ENCODE measurements at regions not wholly inside any gene's neighbourhood (a gene's known extent, or its start where the extent isn't known, plus 50 kb on each side); places are given as distances from the start of the nearest gene placed in this dataset.

DNA sequence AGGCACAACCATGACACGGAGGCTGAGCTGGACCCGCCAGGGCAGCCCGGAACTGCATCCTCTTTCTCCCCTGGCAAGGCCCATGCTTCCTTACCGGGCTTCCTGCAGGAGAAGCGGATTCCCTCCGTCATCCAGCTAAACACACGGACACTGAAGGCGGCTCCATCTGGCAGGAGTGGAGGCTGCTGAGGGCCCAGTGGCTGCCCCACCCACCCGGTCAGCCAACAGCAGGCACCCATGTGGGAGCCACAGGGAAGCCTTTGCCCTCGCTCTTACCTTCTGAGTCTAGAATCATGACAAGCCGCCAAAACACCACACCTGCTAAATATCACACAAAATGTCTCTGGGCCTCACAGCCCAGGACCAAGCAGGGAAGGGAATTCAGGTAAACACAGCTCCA, 321.6 kb upstream of the RNF32 start:
- peaks cover 3% of the 10 kb centered on the region for H3K27me3 Mint-ChIP-seq
- TF ChIP-seq, protein P1, sequence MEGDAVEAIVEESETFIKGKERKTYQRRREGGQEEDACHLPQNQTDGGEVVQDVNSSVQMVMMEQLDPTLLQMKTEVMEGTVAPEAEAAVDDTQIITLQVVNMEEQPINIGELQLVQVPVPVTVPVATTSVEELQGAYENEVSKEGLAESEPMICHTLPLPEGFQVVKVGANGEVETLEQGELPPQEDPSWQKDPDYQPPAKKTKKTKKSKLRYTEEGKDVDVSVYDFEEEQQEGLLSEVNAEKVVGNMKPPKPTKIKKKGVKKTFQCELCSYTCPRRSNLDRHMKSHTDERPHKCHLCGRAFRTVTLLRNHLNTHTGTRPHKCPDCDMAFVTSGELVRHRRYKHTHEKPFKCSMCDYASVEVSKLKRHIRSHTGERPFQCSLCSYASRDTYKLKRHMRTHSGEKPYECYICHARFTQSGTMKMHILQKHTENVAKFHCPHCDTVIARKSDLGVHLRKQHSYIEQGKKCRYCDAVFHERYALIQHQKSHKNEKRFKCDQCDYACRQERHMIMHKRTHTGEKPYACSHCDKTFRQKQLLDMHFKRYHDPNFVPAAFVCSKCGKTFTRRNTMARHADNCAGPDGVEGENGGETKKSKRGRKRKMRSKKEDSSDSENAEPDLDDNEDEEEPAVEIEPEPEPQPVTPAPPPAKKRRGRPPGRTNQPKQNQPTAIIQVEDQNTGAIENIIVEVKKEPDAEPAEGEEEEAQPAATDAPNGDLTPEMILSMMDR (IDR thresholded peaks at IDR 0.05), result no peak
- H3K27ac Mint-ChIP-seq, result no peak overlapping the region
- CTCF ChIA-PET, result no interaction called here
- H3K4me3 Mint-ChIP-seq, result no peak overlapping the region
- intact Hi-C loops (cut with micrococcal nuclease), result no loop called here
- ATAC-seq (no peak), DNase-seq (no peak)
- peaks cover 7% of the 10 kb centered on the region for H3K9me3 Mint-ChIP-seq
- H3K4me1 Mint-ChIP-seq (ENCODE audit: low read depth), result no peaks in the 10 kb centered on the region
- no peaks in the 10 kb centered on the region for H3K36me3 Mint-ChIP-seq (ENCODE audit: low read depth)
- POLR2A ChIA-PET, result no interaction called here

DNA sequence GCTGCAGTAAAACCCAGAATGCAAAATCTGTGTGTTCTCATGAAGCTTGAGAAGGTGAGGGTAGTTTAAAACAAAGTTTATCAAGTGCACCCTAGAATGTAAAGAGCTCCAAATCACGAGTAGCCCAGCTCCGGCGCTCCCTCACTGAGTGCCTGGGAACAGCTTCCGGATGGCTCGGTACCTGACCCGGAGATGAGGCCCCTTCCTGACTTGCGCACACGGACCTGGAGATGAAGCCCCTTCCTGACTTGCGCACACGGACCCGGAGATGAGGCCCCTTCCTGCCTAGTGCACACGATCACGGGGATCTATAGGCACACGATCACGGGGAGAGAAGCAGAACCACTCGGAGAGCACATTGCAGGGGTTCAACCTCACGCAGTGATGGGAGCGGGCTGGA, 322.1 kb upstream of the RNF32 start:
- DNase-seq (no peak), ATAC-seq (no peak)
- Mint-ChIP-seq H3K4me3 (no peak overlapping the region), H3K4me1 (ENCODE audit: low read depth) (no peaks in the 10 kb centered on the region), H3K27ac (no peak overlapping the region), H3K36me3 (ENCODE audit: low read depth) (no peaks in the 10 kb centered on the region), H3K9me3 (peaks cover 7% of the 10 kb centered on the region), H3K27me3 (peaks cover 5% of the 10 kb centered on the region)
- intact Hi-C loops (cut with micrococcal nuclease), result no loop called here
- ChIA-PET CTCF (no interaction called here), POLR2A (no interaction called here)
- TF ChIP-seq, protein P1 (IDR thresholded peaks at IDR 0.05), result no peak

DNA sequence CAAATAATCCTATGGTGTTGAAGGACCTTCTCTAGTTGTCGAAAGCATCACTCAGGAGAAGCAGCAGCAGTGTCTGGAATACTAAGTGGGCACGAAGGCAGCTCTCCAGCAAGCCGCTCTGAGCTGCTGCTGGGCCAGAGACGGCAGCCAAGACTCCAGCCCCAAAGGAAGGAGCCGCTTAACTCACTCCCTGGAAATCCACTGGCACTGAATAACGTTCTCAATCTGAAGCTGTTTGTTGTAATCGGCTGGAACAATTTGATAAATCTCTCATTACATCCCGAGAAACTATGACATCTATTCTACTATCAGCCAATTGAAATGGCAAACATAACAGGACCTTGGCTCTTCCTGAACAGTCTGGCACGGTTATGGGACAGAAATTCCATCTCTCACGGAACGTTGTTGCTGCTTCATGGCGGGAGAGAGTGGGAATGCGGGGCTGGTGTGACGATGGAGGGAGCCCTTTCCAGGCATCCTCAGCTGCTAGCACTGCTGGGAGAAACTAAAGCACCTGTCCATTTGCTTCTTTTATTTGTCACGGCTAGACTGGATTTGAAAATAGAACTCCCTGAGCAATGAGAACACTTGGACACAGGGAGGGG, 331.5 kb upstream of the RNF32 start:
- DNase-seq (no peak), ATAC-seq (no peak)
- TF ChIP-seq, protein P1 (IDR thresholded peaks at IDR 0.05), result no peak
- Mint-ChIP-seq H3K27me3 (peaks cover 7% of the 10 kb centered on the region), H3K27ac (no peak overlapping the region), H3K9me3 (no peaks in the 10 kb centered on the region), H3K4me1 (ENCODE audit: low read depth) (no peaks in the 10 kb centered on the region), H3K36me3 (ENCODE audit: low read depth) (no peaks in the 10 kb centered on the region), H3K4me3 (no peak overlapping the region)
- ChIA-PET POLR2A (no interaction called here), CTCF (no interaction called here)
- intact Hi-C loops (cut with micrococcal nuclease), result no loop called here

DNA sequence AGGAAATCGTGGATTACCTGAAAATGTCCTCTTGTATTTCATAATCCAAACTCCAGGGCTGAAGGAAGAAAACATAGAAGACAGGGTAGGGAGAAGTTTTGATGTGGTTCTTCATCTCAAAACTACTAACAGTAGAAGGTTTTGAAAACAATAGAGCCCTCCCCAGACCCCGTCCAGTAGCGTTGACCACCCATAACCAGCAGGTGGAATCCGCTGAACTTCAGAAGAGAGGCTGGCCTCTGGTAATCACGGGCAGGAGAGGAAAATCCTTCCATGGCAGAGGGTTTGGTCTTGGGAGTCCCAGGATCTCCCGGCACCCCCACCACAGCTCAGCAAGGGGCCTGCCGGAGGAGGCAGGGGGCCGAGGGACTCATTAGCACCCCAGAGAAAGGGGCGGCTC, 333.4 kb upstream of the RNF32 start:
- POLR2A ChIA-PET, result no interaction called here
- CTCF ChIA-PET, result no interaction called here
- no peaks in the 10 kb centered on the region for H3K9me3 Mint-ChIP-seq
- no peak overlapping the region for H3K27ac Mint-ChIP-seq
- peaks cover 2% of the 10 kb centered on the region for H3K27me3 Mint-ChIP-seq
- H3K4me1 Mint-ChIP-seq (ENCODE audit: low read depth), result no peaks in the 10 kb centered on the region
- intact Hi-C loops (cut with micrococcal nuclease), result no loop called here
- DNase-seq (no peak), ATAC-seq (no peak)
- no peaks in the 10 kb centered on the region for H3K36me3 Mint-ChIP-seq (ENCODE audit: low read depth)
- TF ChIP-seq, protein P1 (IDR thresholded peaks at IDR 0.05), result no peak
- H3K4me3 Mint-ChIP-seq, result no peak overlapping the region

DNA sequence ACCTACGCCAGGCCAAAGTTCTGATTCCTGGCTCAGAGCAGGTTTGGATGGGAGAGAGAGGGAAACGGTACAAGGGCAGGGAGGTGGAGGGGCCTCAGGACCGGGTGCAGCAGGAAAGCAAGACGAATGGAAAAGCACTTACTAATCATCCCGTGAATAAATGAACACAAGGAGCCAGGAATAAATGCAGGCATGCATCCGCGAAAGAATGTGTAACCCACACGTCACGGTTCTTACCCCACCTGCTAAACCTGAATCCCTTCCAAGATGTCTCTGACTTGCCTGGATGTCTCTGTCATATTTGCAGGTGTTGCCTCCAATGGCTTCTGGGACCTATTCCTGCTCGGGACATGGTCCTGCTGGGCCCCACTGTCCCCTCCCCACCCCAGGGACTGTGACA, 335.2 kb upstream of the RNF32 start:
- ChIA-PET POLR2A (no interaction called here), CTCF (no interaction called here)
- Mint-ChIP-seq H3K4me3 (no peak overlapping the region), H3K27ac (no peak overlapping the region), H3K9me3 (no peaks in the 10 kb centered on the region), H3K27me3 (peaks cover 4% of the 10 kb centered on the region), H3K4me1 (ENCODE audit: low read depth) (no peaks in the 10 kb centered on the region), H3K36me3 (ENCODE audit: low read depth) (no peaks in the 10 kb centered on the region)
- ATAC-seq (no peak), DNase-seq (no peak)
- intact Hi-C loops (cut with micrococcal nuclease), result no loop called here
- TF ChIP-seq, protein P1 (IDR thresholded peaks at IDR 0.05), result no peak
